ENCODE measurements at regions not wholly inside any gene's neighbourhood (a gene's known extent, or its start where the extent isn't known, plus 50 kb on each side); places are given as distances from the start of the nearest gene placed in this dataset.

GRCh38 chr13:47220453-47221140, 323.7 kb upstream of the HTR2A start:
- TF ChIP-seq CTCF (IDR thresholded peaks at IDR 0.05) (no peak), POLR2A (IDR thresholded peaks at IDR 0.05) (no peak)
